Nephron (organoid): ENCODE measurements at regions not wholly inside any gene's neighbourhood (a gene's known extent, or its start where the extent isn't known, plus 50 kb on each side); places are given as distances from the start of the nearest gene placed in this dataset.

Experiments used
- H3K27ac Mint-ChIP-seq, 3 experiments: 2 replicates each; pipeline ENCODE4 v1.8.0; 2020; ENCODE audit warnings: mixed read lengths in 3 of 3, mild to moderate bottlenecking in 2 of 3, moderate library complexity in 1 of 3
- H3K27me3 Mint-ChIP-seq: 2 replicates; pipeline ENCODE4 v1.8.0; 2021; ENCODE audit warnings: low read depth, mild to moderate bottlenecking, moderate library complexity, mixed read lengths
- H3K36me3 Mint-ChIP-seq: 2 replicates; pipeline ENCODE4 v1.8.0; 2020; ENCODE audit warnings: low read depth, mixed read lengths
- H3K4me1 Mint-ChIP-seq: 2 replicates; pipeline ENCODE4 v1.8.0; 2020; ENCODE audit warnings: mixed read lengths
- H3K4me3 Mint-ChIP-seq, 3 experiments: 2 replicates each; pipeline ENCODE4 v1.8.0; 2020; ENCODE audit warnings: mild to moderate bottlenecking in 3 of 3, mixed read lengths in 3 of 3, moderate library complexity in 2 of 3
- H3K9me3 Mint-ChIP-seq: 2 replicates; pipeline ENCODE4 v1.8.0; 2020; ENCODE audit warnings: mixed read lengths
- TF ChIP-seq, protein P1 (sequence below), 3 experiments: fragments of 200-600 bp; sonication (generic); IDR thresholded peaks; one replicate each; pipeline ENCODE4 v1.5.0; 2021; ENCODE audit warnings: antibody characterized with exemption in 3 of 3; ENCODE audit not compliant: unreplicated experiment in 3 of 3

DNA sequence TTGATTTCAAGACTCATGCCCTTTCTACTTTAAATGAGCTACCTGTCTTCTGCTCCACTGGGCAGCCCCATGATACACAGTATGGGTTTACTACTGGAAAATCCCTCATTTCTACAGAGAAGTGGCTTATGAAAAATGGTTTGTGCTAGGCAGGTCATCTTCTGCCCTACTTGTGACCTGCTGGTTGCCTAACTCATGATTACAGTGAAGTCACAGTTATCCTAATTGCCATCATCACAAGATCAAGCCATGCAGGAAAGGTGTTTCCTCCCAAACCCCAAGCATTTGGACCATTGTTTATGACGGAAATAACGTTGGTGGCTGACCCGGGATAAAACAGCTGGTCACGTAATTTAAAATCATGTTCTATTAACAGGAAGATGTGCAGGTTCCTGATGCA, 330.6 kb downstream of the ACTL7B start:
- peaks cover 3% of the 10 kb centered on the region for H3K9me3 Mint-ChIP-seq
- H3K27ac Mint-ChIP-seq = no peak overlapping the region
- no peak overlapping the region for H3K4me3 Mint-ChIP-seq
- H3K27me3 Mint-ChIP-seq = peaks cover 5% of the 10 kb centered on the region
- TF ChIP-seq, protein P1, sequence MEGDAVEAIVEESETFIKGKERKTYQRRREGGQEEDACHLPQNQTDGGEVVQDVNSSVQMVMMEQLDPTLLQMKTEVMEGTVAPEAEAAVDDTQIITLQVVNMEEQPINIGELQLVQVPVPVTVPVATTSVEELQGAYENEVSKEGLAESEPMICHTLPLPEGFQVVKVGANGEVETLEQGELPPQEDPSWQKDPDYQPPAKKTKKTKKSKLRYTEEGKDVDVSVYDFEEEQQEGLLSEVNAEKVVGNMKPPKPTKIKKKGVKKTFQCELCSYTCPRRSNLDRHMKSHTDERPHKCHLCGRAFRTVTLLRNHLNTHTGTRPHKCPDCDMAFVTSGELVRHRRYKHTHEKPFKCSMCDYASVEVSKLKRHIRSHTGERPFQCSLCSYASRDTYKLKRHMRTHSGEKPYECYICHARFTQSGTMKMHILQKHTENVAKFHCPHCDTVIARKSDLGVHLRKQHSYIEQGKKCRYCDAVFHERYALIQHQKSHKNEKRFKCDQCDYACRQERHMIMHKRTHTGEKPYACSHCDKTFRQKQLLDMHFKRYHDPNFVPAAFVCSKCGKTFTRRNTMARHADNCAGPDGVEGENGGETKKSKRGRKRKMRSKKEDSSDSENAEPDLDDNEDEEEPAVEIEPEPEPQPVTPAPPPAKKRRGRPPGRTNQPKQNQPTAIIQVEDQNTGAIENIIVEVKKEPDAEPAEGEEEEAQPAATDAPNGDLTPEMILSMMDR (IDR thresholded peaks at IDR 0.05; ENCODE audit: unreplicated experiment in 3 of 3) = no peak
- no peaks in the 10 kb centered on the region for H3K36me3 Mint-ChIP-seq
- H3K4me1 Mint-ChIP-seq = peaks cover 10% of the 10 kb centered on the region

DNA sequence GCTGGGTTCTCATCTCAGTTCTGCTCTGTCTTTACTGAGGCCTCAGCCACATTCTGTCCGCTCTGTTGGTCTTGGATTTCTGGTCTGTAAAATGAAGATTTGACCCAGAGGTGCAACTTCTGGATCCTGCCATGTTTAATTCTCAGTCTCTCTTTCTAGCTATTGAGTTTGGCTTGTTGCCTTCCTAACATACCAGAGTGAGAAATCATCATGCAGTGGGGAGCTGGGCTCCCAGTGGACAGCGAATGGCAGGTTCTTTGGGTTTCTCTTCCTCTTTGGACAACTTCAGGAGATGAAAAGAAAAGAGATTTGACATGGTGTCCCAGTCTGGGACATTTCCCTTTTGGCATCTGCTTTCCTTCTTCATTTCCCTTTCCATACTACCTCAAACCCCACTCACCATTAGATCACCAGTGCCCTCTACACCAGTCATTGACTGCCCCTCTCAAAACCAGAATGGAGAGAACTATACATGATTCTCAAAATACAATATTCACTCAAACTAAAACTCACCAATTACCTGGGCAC, 334.7 kb downstream of the ACTL7B start:
- TF ChIP-seq, protein P1 (IDR thresholded peaks at IDR 0.05; ENCODE audit: unreplicated experiment in 3 of 3) = no peak
- H3K27me3 Mint-ChIP-seq = peaks cover 4% of the 10 kb centered on the region
- no peak overlapping the region for H3K27ac Mint-ChIP-seq
- H3K9me3 Mint-ChIP-seq = no peaks in the 10 kb centered on the region
- peaks cover 24% of the 10 kb centered on the region for H3K4me1 Mint-ChIP-seq
- H3K36me3 Mint-ChIP-seq = no peaks in the 10 kb centered on the region
- H3K4me3 Mint-ChIP-seq = no peak overlapping the region

DNA sequence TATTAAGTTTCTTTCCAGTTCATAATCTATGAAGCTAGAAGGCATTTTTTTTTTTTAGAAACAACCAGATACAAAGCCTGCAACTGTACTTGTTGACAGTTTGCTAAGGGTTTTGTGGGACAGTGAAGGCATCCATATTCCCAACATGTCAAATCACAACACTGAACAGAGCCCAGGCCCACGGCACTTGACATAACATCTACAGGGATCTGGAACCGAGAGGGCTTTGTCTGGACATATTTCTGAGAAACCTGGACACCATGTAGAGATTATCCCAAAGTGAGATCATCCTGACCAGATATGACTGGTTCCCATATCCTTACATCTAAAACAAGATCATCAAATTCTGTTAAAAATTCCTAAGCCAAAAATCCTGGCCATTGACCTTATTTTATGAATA, 336.3 kb downstream of the ACTL7B start:
- Mint-ChIP-seq H3K9me3 (no peaks in the 10 kb centered on the region), H3K27ac (no peak overlapping the region), H3K27me3 (peaks cover 4% of the 10 kb centered on the region), H3K4me3 (no peak overlapping the region), H3K4me1 (peaks cover 24% of the 10 kb centered on the region), H3K36me3 (no peaks in the 10 kb centered on the region)
- TF ChIP-seq, protein P1 (IDR thresholded peaks at IDR 0.05; ENCODE audit: unreplicated experiment in 3 of 3) = no peak

DNA sequence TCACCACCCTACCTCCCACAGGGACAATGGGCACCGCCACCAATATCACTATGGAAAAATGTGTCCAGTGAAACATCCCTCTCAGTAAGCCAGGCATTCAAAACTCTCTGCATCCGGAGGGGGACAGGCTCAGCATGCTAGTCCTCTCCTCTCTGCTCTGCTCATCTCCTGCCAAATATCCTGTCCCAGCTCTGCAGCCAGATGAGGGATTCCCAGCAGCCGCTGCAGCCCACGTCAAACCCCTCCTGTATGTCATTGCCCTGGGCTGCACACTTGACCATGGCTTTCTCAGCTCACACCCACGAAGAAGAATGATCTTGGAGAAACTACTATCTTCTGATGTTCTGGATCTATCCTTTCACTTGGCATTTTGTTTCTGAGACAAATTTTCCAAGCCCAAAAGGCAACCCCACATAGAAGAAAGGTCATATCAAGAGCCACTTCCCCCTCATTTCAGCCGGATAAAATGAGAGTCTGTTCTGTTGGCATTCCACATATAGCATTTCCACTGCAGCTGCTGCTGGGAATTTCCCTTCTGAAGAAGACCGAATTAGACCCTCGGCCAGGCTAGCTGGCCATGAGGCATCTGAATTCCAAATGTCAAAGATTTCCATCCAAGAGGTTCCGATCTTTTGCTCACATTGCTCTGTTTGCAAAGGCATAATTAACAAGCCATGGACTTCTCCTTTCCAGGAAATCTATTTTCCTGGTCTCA, 338.0 kb downstream of the ACTL7B start:
- TF ChIP-seq, protein P1 (IDR thresholded peaks at IDR 0.05; ENCODE audit: unreplicated experiment in 3 of 3) = no peak

DNA sequence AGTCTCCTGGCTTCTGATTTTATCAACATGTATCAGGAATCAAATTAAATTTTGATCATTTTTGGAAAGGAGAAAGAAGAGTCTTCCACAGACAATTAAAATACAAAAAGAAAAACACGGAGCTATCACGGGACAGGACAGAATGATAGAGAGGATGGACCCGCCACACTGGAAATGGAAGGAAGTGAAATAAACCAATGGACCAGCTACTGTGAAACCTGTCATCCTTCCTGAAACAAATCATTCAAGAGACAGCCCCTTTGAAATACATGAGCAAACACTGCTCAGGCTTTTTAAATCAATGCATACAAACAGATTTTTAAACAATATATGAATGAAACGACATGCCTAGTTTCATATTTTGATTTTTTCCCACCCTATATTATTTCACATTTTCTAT, 339.4 kb downstream of the ACTL7B start:
- Mint-ChIP-seq H3K36me3 (no peaks in the 10 kb centered on the region), H3K27ac (no peak overlapping the region), H3K9me3 (no peaks in the 10 kb centered on the region), H3K4me3 (no peak overlapping the region), H3K27me3 (peaks cover 10% of the 10 kb centered on the region), H3K4me1 (peaks cover 24% of the 10 kb centered on the region)
- TF ChIP-seq, protein P1 (IDR thresholded peaks at IDR 0.05; ENCODE audit: unreplicated experiment in 3 of 3) = no peak

More for the DNA sequence above, 338.0 kb downstream of the ACTL7B start:
- peak overlapping the region in 1 of 3 experiments; percentile 35 for H3K27ac Mint-ChIP-seq
- H3K4me1 Mint-ChIP-seq = peaks cover 24% of the 10 kb centered on the region
- H3K36me3 Mint-ChIP-seq = no peaks in the 10 kb centered on the region
- H3K27me3 Mint-ChIP-seq = peaks cover 4% of the 10 kb centered on the region
- no peaks in the 10 kb centered on the region for H3K9me3 Mint-ChIP-seq
- peak overlapping the region in 1 of 3 experiments; percentile 23 for H3K4me3 Mint-ChIP-seq

DNA sequence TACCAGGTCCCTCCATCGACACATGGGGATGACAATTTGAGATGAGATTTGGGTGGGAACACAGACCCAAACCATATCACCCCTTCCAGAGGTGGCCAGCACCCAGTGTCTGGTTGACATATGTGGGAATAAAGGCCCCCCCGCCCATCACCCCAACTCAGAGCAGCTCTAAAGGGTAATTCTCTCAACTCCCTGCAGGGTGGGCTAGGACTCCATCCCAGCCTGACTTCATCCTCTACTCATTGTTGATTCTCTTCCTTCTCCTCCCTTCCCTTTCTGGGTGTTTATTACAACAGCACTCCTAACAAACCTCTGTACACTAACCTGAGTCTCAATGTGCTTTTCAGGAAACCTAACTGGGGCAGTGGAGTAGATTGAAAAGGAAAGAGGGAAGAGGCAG, 339.9 kb downstream of the ACTL7B start:
- Mint-ChIP-seq H3K36me3 (no peaks in the 10 kb centered on the region), H3K27ac (no peak overlapping the region), H3K27me3 (peaks cover 10% of the 10 kb centered on the region), H3K4me3 (no peak overlapping the region), H3K4me1 (peaks cover 23% of the 10 kb centered on the region), H3K9me3 (no peaks in the 10 kb centered on the region)
- TF ChIP-seq, protein P1 (IDR thresholded peaks at IDR 0.05; ENCODE audit: unreplicated experiment in 3 of 3) = no peak
